Medulla oblongata (tissue), 1 donor: ENCODE measurements at regions not wholly inside any gene's neighbourhood (a gene's known extent, or its start where the extent isn't known, plus 50 kb on each side); places are given as distances from the start of the nearest gene placed in this dataset.

Source experiments
- DNase-seq: peaks from one replicate; pipeline ENCODE4 v3.0.0-alpha.2; 2015; ENCODE audit errors: extremely low spot score

- DNase-seq: no peak
Measured at GRCh38 chr14:29454026-29454693, 473.5 kb downstream of the PRKD1 start.

GRCh38 chr14:29458547-29458946 lies 469.1 kb downstream of the PRKD1 start:
- DNase-seq: no peak

DNA sequence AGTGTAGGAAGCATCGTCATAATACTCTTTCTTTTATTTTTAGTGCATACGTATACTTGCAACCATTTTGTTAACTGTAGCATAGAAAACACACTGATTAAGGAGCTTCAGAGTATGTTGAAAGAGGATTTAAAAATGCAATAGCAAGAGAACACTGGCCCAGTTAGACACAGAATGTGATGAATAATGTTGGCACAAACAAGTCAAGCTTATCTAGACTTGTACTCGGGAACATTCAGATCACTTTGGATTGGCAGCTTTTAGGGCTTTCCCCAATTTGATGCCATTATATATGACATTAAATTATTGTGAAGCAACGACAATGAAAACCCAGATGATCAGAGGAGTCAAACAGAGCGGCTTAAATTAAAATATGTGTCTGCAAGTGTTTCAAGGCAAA lies 468.1 kb downstream of the PRKD1 start:
- DNase-seq: no peak

DNA sequence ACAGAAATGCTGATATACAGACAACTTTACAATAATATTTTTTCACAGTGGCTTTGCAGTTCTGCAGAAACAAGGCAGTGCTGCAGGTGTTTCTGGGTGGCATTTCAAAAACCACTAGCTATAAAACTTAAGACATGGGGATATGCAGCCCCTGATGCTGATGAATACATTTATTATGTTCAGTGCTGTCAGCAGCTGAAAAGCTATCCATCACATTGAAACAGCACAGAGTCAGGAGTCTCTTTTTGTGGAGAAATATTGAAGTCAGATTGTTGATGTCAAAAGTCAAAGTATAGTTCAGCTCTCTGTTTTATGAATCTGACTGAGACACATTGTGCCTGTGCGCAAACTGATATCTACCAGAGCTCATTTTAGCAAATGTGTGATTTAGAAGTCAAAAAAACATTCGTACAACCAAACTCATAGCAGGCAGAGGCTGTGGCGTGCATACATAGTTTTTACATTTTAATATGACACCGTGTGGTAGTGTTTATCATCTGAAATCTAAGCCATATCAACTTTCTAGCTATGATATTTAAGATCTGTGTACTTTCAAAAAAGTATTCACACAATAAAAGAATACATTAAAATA lies 467.6 kb downstream of the PRKD1 start:
- DNase-seq: no peak

DNA sequence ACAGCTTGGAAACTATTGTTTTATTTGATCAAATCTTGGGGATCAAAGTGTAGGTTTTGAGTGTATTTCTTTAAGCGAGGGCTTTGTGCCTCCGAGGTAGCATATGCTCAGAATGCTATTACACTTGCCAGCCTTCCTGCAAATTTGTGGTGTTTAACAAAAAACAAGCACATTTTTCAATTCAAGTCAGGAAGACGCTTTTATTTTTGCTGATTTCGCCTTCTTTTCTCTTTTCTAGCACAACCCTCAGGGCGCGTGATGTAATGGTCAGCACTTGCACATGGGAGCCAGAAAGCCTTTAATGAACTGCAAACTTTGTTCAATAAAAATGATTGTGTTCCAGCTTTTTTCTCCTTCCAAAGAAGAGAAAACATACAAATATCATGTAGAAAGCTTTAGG lies 466.5 kb downstream of the PRKD1 start:
- DNase-seq: no peak

- no peak for DNase-seq
Measured at GRCh38 chr14:29461506-29461905, 466.1 kb downstream of the PRKD1 start.

GRCh38 chr14:29462321-29462720 lies 465.3 kb downstream of the PRKD1 start:
- DNase-seq: no peak

- DNase-seq: no peak
Measured at GRCh38 chr14:29462772-29463171, 464.9 kb downstream of the PRKD1 start.

GRCh38 chr14:29463727-29464395 lies 463.8 kb downstream of the PRKD1 start:
- DNase-seq: no peak

DNA sequence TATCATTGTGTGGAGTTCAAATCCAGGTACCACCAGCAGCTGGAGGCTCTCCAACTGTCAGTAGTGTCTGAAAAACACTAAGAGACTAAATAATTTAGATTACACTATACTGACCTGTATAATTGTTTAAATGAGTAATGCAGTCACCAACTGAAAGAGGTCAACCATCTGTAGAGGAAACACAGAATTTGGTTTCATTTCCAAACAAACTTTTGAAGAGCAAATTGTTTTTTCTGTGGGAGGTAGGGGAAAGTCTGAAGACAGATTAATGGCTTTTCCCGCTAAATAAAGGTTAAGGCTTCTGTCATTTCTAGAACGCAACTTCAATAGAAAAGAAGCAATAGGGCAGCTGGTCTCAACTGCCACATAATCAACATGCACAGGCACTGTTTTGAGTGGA lies 462.6 kb downstream of the PRKD1 start:
- no peak for DNase-seq

DNA sequence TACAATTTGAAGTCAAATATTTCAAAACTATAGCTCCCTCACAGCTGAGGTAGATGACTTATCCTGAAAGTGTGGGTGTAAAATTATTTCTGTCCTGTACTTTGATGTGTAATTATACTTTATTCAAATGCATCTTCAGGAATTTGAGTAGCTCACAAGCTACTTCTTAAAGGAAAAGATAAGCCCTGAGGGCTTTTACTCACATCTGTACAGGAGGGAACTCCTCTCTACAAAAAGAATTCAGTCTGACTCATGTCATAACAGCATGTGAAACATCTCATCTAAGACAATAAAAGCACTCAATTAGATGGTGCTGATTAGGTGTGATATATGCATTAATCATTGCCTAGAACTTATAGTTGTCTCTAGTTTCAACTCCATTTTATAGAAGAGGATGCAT lies 452.0 kb downstream of the PRKD1 start:
- DNase-seq: no peak

DNA sequence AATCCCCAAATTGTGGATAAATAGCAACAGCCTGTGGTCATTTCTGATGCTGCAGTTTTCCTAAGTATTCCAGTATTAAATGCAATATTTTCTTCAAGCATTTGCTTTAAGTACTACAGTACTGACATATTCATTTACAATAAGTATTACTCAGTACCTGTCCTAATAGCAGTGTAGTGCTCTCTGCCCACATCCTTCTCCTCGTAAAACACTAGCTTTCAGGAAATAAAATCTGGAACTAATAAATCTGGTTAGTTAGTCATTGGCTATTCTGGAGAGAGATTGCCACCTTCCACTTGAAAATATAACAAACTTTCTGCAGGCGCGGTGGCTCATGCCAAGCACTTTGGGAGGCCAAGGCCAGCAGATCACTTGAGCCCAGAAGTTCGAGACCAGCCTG lies 441.5 kb downstream of the PRKD1 start:
- DNase-seq: no peak

DNA sequence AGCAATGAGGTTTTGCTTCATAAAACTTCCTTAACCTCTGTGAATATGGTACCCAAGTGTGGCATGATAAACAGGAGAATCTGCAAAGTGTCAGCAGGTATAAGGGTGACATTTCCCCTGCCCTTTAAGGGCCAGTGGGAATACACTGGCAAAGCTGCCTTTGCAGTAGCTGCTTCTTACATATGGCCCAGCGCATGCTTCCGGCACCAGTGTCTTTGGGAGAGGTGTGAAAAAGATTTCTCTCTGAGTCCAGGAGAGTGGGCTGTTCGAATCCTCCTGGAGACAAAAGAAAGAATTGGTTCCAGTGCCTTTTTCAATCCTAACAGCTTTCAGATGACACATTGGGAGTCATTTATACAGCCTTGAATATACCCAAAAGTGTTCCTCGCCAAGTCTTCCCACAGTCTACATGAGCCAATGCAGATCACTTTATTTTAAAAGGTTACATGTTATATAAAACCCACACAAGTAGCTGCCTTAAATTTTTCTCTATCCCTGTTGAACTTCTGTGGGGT lies 437.7 kb downstream of the PRKD1 start:
- DNase-seq: no peak

GRCh38 chr14:29493849-29494248 lies 433.8 kb downstream of the PRKD1 start:
- DNase-seq: no peak

GRCh38 chr14:29494312-29494711 lies 433.3 kb downstream of the PRKD1 start:
- no peak for DNase-seq

- no peak for DNase-seq
Measured at GRCh38 chr14:29503903-29504302, 423.7 kb downstream of the PRKD1 start.

GRCh38 chr14:29518335-29518734 lies 409.3 kb downstream of the PRKD1 start:
- DNase-seq: no peak

GRCh38 chr14:29521526-29522137 lies 406.0 kb downstream of the PRKD1 start:
- no peak for DNase-seq
